Thyroid gland (tissue), 4 donors: ENCODE measurements at regions not wholly inside any gene's neighbourhood (a gene's known extent, or its start where the extent isn't known, plus 50 kb on each side); places are given as distances from the start of the nearest gene placed in this dataset.

Experiments
- DNase-seq, 2 donors: peaks; one replicate each; pipeline ENCODE4 v3.0.0-alpha.2; 2019
- H3K27ac ChIP-seq, 3 donors: fragments of 200-600 bp; sonication (generic); 1 replicate in 2 of 3; 2 replicates in 1 of 3; pipeline ENCODE4 v1.5.1; 2016 to 2019; ENCODE audit warnings: mild to moderate bottlenecking in 1 of 3, moderate library complexity in 1 of 3
- H3K27me3 ChIP-seq: fragments of 200-600 bp; sonication (generic); one replicate; pipeline ENCODE4 v1.5.1; 2019
- H3K36me3 ChIP-seq, 2 donors: fragments of 200-600 bp; sonication (generic); one replicate each; pipeline ENCODE4 v1.5.1; 2016 to 2019
- H3K4me1 ChIP-seq, 2 donors: fragments of 200-600 bp; sonication (generic); one replicate each; pipeline ENCODE4 v1.5.1; 2017 to 2019
- H3K4me3 ChIP-seq, 3 donors: fragments of 200-600 bp; sonication (generic); replicated peaks in 1 of 3; 1 replicate in 2 of 3; 2 replicates in 1 of 3; pipeline ENCODE4 v1.5.1; 2016; ENCODE audit warnings: mild to moderate bottlenecking in 1 of 3
- H3K9me3 ChIP-seq: fragments of 200-600 bp; sonication (generic); one replicate; pipeline ENCODE4 v1.5.1; 2017
- CTCF ChIP-seq, 6 experiments: fragments of 200-600 bp in 3 of 6; fragments of 450-650 bp in 3 of 6; sonication (generic) in 3 of 6; IDR thresholded peaks; one replicate each; pipeline ENCODE4 v1.5.1; 2016 to 2019; ENCODE audit warnings: antibody characterized with exemption in 6 of 6, mild to moderate bottlenecking in 2 of 6, inconsistent platforms in 1 of 6, moderate library complexity in 1 of 6
- POLR2A ChIP-seq, 2 donors: fragments of 450-650 bp; IDR thresholded peaks; one replicate each; pipeline ENCODE4 v1.6.1; 2017; ENCODE audit warnings: antibody characterized with exemption in 2 of 2, mild to moderate bottlenecking in 2 of 2, moderate library complexity in 1 of 2
- WGBS, 2 donors: methylation state at CpG; one replicate each; pipeline ENCODE4 v1.1.5; 2017; 5-methylcytosine and 5-hydroxymethylcytosine counted together
- intact Hi-C: fragments of 100-400 bp; cut with DNase I; formaldehyde crosslinking; loops from one replicate; pipeline ENCODE4 v1.15.1; 2023

- no peaks in the 10 kb centered on the region for H3K4me1 ChIP-seq
- H3K27ac ChIP-seq, result no peak overlapping the region
- H3K4me3 ChIP-seq, result no peak overlapping the region
- TF ChIP-seq POLR2A (IDR thresholded peaks at IDR 0.05), result no peak
- no peak for TF ChIP-seq CTCF (IDR thresholded peaks at IDR 0.05)
- intact Hi-C loops, result no loop called here
- no peaks in the 10 kb centered on the region for H3K36me3 ChIP-seq
- no peaks in the 10 kb centered on the region for H3K9me3 ChIP-seq
- 74 to 82% methylated on average over 6 to 7 of the region's 7 CpGs for WGBS, 2 donors
- no peaks in the 10 kb centered on the region for H3K27me3 ChIP-seq
- no peak for DNase-seq
Observed at GRCh38 chr15:91456251-91456718, 356.2 kb downstream of the SV2B start.

GRCh38 chr15:91456921-91457320 lies 356.9 kb downstream of the SV2B start:
- intact Hi-C loops, result no loop called here
- Histone ChIP-seq H3K4me1 (no peaks in the 10 kb centered on the region), H3K27ac (no peak overlapping the region), H3K27me3 (no peaks in the 10 kb centered on the region), H3K4me3 (no peak overlapping the region), H3K9me3 (no peaks in the 10 kb centered on the region), H3K36me3 (no peaks in the 10 kb centered on the region)
- WGBS, 2 donors, result 85 to 94% methylated on average over 3 of the region's 3 CpGs
- DNase-seq, result no peak
- TF ChIP-seq CTCF (IDR thresholded peaks at IDR 0.05), result no peak
- TF ChIP-seq POLR2A (IDR thresholded peaks at IDR 0.05), result no peak

- H3K4me3 ChIP-seq, result no peak overlapping the region
- no peak overlapping the region for H3K27ac ChIP-seq
- H3K36me3 ChIP-seq, result no peaks in the 10 kb centered on the region
- H3K9me3 ChIP-seq, result no peaks in the 10 kb centered on the region
- TF ChIP-seq CTCF (IDR thresholded peaks at IDR 0.05), result no peak
- no peak for TF ChIP-seq POLR2A (IDR thresholded peaks at IDR 0.05)
- H3K27me3 ChIP-seq, result no peaks in the 10 kb centered on the region
- intact Hi-C loops, result no loop called here
- no peaks in the 10 kb centered on the region for H3K4me1 ChIP-seq
- DNase-seq, result no peak
- WGBS, 2 donors, result 85% methylated on average over 3 of the region's 3 CpGs
Observed at GRCh38 chr15:91461377-91461776, 361.3 kb downstream of the SV2B start.

GRCh38 chr15:91465086-91465485 lies 365.0 kb downstream of the SV2B start:
- intact Hi-C loops, result no loop called here
- Histone ChIP-seq H3K9me3 (no peaks in the 10 kb centered on the region), H3K4me1 (no peaks in the 10 kb centered on the region), H3K27ac (no peak overlapping the region), H3K36me3 (no peaks in the 10 kb centered on the region), H3K4me3 (no peak overlapping the region), H3K27me3 (no peaks in the 10 kb centered on the region)
- 86 to 90% methylated on average over 4 of the region's 4 CpGs for WGBS, 2 donors
- DNase-seq, result no peak
- TF ChIP-seq CTCF (IDR thresholded peaks at IDR 0.05) (no peak), POLR2A (IDR thresholded peaks at IDR 0.05) (no peak)

GRCh38 chr15:91465696-91466095 lies 365.6 kb downstream of the SV2B start:
- Histone ChIP-seq H3K27me3 (no peaks in the 10 kb centered on the region), H3K27ac (no peak overlapping the region), H3K36me3 (no peaks in the 10 kb centered on the region), H3K9me3 (no peaks in the 10 kb centered on the region), H3K4me3 (no peak overlapping the region), H3K4me1 (no peaks in the 10 kb centered on the region)
- no peak for DNase-seq
- TF ChIP-seq POLR2A (IDR thresholded peaks at IDR 0.05) (no peak), CTCF (IDR thresholded peaks at IDR 0.05) (no peak)
- intact Hi-C loops, result no loop called here
- WGBS, 2 donors, result 57 to 62% methylated on average over 7 of the region's 7 CpGs
